HG02798 (cell line): ENCODE measurements at regions not wholly inside any gene's neighbourhood (a gene's known extent, or its start where the extent isn't known, plus 50 kb on each side); places are given as distances from the start of the nearest gene placed in this dataset.

Experiments used
- ATAC-seq: cut with Tn5 transposase; IDR thresholded peaks from one replicate; pipeline ENCODE4 v1.9.1; 2021; ENCODE audit warnings: mild to moderate bottlenecking; ENCODE audit not compliant: unreplicated experiment, poor library complexity

- no peak for ATAC-seq
Observed at GRCh38 chr14:100658181-100658886, 68.4 kb upstream of the DLK1 start.

- ATAC-seq: no peak
Observed at GRCh38 chr14:100659345-100660001, 67.2 kb upstream of the DLK1 start.

GRCh38 chr14:100660498-100660881 lies 66.2 kb upstream of the DLK1 start:
- ATAC-seq: no peak

GRCh38 chr14:100660882-100661635 lies 65.6 kb upstream of the DLK1 start:
- no peak for ATAC-seq

DNA sequence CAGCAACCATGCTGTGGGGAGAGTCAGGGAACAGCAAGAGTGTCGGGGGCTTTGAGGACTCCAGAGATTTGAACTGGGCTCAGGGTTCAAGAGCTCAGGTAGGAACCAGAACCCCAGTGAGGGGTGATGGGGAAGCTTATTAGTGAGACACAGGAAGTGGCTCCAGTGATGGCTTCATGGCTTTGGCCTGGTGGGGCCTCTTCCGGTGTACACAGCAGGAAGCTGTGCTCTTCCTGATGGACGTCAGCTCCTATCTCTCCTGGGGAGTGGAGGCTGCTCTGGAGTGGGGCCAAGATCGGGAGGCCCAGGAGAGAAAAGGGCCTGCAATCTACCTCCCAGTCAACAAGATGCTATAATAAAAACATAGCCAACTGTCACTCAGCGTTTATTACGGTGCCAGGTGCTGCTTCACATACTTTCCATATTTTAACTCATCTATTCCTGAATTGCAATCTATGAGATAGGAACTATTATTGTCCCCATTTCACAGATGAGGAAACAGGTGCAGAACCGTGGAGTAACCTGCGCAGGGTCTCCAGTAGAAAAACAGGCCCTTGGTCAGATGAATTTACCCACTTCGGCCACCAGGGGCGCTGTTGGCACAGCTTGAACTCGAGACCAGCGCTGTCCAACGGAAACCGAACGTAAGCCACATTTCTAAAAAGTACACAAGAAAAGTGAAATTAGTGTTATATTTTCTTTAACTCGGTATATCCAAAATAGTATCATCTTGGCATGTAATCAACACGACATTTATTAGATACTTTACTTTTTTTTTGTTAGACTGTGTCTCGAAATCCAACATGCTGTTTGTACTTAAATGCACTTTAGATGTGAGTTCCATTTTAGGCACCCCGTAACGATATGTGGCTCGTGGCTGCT lies 63.6 kb upstream of the DLK1 start:
- ATAC-seq: no peak

DNA sequence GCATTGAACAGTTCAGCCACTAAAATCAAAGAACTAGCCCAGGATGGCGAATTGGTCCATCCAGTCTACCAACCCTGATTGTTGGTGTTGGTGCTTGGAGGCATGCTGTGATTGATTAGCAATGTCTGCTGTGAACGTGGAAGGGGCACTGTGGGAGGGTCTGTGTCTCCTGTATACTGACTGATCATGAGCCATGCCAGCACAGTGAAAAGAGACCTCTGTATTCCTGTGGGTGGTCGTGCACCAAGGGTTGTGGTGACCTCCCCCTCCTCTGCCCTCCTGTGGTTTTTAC lies 63.0 kb upstream of the DLK1 start:
- ATAC-seq: no peak

DNA sequence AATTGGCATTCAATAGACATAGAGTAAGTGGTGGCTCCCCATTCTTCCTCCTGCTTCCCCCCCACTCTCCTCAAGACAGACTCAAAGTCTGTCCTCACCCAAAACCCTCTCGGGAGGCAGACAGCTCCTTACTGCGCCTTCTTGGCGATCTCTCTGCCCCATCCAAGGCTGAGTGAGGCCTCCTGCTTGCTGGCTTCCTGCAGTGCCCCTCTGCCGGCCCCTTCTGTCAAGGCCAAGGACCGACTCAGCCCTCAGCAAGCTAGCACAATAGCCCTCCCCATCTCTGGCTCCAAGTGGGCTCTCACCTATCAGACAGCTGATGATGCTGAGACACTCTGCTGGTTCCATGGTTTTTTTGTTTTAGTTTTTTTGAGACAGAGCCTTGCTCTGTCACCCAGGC lies 62.5 kb upstream of the DLK1 start:
- ATAC-seq: no peak

GRCh38 chr14:100664841-100665510 lies 61.7 kb upstream of the DLK1 start:
- ATAC-seq: no peak

GRCh38 chr14:100665511-100666032 lies 61.1 kb upstream of the DLK1 start:
- ATAC-seq: no peak

- no peak for ATAC-seq
Observed at GRCh38 chr14:100666403-100666802, 60.3 kb upstream of the DLK1 start.

GRCh38 chr14:100666851-100667250 lies 59.8 kb upstream of the DLK1 start:
- no peak for ATAC-seq

DNA sequence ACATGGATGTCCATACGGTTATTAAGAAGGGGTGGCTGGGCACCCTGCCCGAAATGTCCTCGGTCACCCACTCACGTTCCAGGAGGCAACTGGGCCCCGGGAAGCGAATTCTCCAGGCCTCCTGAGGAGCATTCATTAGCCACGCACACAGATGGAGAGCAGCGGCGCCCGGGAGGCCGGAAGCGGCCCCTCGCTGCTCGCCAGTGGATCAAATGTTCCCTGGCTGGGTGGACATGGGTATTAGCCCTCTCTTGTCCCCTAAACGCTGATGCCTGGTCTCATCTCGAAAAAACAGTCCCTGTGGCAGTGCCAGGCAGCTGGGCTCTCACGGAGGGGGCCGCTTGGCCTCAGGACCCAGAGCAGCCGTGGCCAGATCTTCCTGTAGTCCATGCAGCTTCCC lies 59.0 kb upstream of the DLK1 start:
- ATAC-seq: no peak

DNA sequence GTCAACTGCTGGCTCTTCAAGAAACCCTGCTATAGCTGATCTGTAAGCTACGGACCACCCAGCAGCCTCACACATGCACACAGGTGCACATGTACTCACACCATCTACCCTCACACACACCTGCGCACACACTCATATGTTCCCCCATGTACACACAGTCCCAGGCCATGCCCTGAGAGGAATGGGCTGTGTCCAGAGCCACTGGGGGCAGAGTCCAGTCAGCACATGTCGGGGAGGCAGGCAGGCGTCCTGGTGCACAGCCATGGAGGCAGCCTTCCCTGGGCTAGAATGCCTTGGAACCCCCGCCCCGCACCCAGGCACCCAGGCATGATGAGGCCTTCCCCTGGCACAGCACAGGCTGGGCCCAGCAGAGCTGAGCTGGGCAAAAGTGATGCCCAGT lies 58.3 kb upstream of the DLK1 start:
- ATAC-seq: no peak

DNA sequence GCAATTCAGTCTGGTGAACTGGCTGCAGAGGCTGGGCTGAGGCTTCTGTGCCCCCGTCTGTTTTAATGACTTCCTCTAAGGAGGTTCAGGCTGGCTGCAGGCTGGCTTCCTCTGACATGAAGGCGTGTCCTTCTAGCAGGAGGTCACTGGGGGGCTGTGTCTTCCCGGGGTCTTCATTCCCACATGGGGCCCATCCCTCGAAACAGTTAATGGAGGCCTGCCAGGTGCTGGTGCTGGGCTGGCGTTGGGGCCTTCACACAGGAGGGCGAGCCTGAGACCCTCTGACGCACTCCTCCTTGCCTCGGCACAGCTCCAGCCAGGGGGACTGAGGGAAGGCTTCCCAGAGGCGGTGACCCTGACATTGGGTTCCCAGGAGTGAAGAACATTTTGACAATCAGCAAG lies 57.7 kb upstream of the DLK1 start:
- no peak for ATAC-seq

GRCh38 chr14:100669468-100669867 lies 57.2 kb upstream of the DLK1 start:
- ATAC-seq: no peak

DNA sequence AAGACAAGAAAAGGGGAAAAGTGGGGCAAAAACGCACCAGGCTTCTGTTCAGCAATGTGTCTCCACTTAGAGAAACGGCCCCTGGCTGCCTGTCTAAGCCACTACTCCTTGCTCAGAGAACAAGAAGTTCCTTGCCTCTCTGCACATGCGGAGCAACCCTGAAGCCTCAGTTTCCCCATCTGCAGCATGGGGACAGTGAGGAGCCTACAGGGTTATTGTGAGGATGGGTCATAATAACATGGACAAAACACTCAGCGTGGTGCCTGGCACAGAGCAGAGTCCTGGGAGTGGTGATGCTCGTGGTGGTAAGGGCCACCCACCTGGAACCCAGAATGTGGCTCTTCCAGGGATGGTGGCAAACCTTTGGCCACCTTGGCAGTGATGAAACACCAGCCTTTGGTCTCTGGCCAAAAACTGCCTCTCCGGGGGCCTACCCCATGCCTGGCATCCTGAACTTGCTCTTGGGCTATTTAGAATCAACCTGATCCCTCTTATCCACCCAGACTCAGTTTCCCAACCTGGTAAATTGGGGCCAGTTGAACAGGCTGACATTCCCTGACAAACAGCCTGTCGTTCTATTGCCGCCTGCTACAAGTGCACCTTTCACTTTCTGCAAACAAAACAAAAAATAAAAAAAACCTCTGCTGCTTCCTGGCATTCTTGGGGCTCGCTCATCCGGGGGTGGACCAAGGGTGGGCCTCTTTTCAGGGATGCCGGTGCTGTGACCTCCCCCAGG lies 56.5 kb upstream of the DLK1 start:
- no peak for ATAC-seq

- ATAC-seq: no peak
Observed at GRCh38 chr14:100670753-100671049, 56.0 kb upstream of the DLK1 start.

- no peak for ATAC-seq
Observed at GRCh38 chr14:100671386-100671901, 55.2 kb upstream of the DLK1 start.

DNA sequence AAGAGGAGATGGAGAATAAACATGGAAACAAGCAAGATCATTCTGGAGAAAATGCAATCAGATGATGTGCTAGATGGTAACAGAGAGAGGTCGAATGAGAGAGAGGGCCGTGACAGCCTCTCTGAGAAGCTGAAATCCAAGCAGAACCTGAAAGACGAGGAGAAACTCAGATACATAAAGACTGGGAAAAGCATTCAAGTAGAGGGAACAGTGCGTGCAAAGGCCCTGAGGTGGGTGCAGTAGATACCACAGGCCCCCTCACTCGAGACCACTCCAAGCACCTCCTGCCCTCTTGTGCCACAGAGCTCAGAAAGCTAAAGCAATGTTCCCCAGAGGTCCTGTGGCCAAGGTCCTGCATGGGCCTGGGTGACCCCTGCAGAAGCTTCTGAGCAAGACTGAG lies 54.8 kb upstream of the DLK1 start:
- ATAC-seq: no peak
